ENCODE measurements at regions not wholly inside any gene's neighbourhood (a gene's known extent, or its start where the extent isn't known, plus 50 kb on each side); places are given as distances from the start of the nearest gene placed in this dataset.

DNA sequence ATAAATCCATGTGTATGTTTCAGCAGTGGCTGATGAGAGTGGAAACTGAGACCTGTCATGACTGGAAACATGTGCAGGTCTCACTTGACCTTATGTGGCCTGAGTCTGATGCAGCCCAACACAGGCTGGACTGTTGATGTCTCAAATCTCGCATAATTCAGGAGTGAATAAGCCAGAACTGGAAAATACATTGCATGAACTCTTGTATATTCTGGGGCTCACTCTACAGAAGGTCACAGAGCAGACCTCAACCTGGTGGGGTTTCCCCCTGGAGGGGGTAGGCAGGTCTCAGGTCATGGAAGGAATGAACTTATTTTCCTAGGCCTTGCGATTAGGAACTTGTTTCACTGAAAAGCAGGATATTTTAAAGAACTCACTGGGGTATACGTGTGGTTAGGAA lies 146.3 kb upstream of the THUMPD2 start:
- TF ChIP-seq JUND (IDR thresholded peaks at IDR 0.05; ENCODE audit: low read depth, low read length) (no peak), POLR2AphosphoS2 (IDR thresholded peaks at IDR 0.05; ENCODE audit: low read depth, low read length) (no peak), REST (IDR thresholded peaks at IDR 0.05; ENCODE audit: low read depth, low read length) (no peak)

All from GM12878 (cell line).